ENCODE measurements at regions not wholly inside any gene's neighbourhood (a gene's known extent, or its start where the extent isn't known, plus 50 kb on each side); places are given as distances from the start of the nearest gene placed in this dataset.
A peak's percentile ranks its signal among the peaks of the same experiment; 100 is the strongest.

DNA sequence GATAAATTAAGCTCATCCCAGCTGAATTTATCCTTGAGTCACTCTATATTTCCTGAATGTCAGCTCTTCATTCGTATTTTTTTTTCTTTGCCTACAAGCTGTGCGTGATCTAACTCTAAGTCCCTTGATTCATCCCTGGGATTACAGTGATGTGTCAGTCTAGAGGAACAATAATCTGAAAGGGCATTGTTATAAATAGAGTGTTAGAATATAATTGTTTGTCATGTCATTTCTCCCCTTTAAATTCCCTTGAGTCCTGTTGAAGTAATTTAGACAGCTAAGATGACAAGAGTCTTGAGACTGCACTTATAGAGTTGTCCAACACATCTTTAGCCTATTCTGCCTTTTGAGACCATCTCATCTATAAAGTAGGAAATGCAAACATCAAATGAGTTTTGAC is 621.8 kb downstream of the ZIC1 start (continued):
- TF ChIP-seq SRF (IDR thresholded peaks at IDR 0.05; ENCODE audit: low read depth in 2 of 2, low read length in 2 of 2) (no peak), KDM1A (IDR thresholded peaks at IDR 0.05; ENCODE audit: borderline replicate concordance) (no peak)

DNA sequence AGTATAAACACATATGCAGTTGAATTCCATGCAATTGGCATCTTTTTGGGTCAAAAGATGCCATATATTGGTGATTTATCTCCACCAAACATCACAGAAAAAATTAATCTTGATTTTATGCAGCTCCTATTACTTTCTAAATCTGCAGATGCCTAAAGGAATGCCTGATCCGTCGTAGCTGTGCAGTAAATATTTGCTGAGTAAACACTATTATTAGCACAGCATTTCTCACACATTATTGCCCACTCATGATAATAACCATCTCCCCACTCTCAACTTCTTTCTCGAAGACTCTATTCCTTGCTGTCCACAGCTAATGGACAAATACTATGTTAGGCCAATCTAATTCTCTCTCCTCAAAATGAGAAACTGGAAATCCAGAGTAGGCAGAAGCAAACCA is 625.2 kb downstream of the ZIC1 start:
- H3K4me2 ChIP-seq (ENCODE audit: control insufficient read depth, insufficient read depth): no peak overlapping the region
- 49% methylated on average over 3 of the region's 3 CpGs for WGBS (ENCODE audit: insufficient coverage, insufficient replicate concordance, low lambda C conversion rate, missing lambda C conversion rate)
- BruUV-seq (replicated peaks): no TSS peak
- ChIA-PET SMC1A (ENCODE audit: uncharacterized antibody, unreplicated experiment) (interaction anchor here (1.1 kb wide), 1 partner anchor 107 kb away, joined by 3 read pairs; no protein-coding TSS in a partner anchor), CTCF (interaction anchor here (0.6 kb wide), 1 partner anchor 238 kb away, joined by 3 read pairs; no protein-coding TSS in a partner anchor), RAD21 (ENCODE audit: unreplicated experiment) (no interaction called here), POLR2A (no interaction called here)
- in situ Hi-C loops (cut with MboI): no loop called here
- no peak for TF ChIP-seq KLF5 (IDR thresholded peaks at IDR 0.05; ENCODE audit: partially characterized antibody)
- H4K20me1 ChIP-seq (ENCODE audit: control insufficient read depth, insufficient read depth): no peaks in the 10 kb centered on the region
- H3K4me3 ChIP-seq: no peak overlapping the region
- H3K36me3 ChIP-seq (ENCODE audit: control insufficient read depth in 2 of 2, insufficient read depth in 2 of 2, low read length in 1 of 2): no peaks in the 10 kb centered on the region
- no peaks in the 10 kb centered on the region for H3K4me1 ChIP-seq (ENCODE audit: control insufficient read depth, insufficient read depth, low read length)
- DNase-seq (ENCODE audit: low read depth, low spot score): no peak
- no peaks in the 10 kb centered on the region for H3K27me3 ChIP-seq (replicated peaks in 1 of 2; ENCODE audit: control insufficient read depth in 2 of 2, insufficient read depth in 2 of 2, low read length in 1 of 2)
- H3K79me2 ChIP-seq (ENCODE audit: control insufficient read depth, insufficient read depth, low read length): no peaks in the 10 kb centered on the region
- ATAC-seq: no peak
- no peak overlapping the region for H2AFZ ChIP-seq (ENCODE audit: control insufficient read depth, low read depth, low read length)
- H3K9ac ChIP-seq (ENCODE audit: control insufficient read depth, insufficient read depth, low read length): no peak overlapping the region
- no peak for FAIRE-seq
- intact Hi-C loops (cut with micrococcal nuclease; ENCODE audit: unreplicated experiment): no loop called here
- H3K27ac ChIP-seq (ENCODE audit: control insufficient read depth, insufficient read depth): no peak overlapping the region
- H3K9me3 ChIP-seq (replicated peaks; ENCODE audit: control insufficient read depth, insufficient read depth, low read length): no peaks in the 10 kb centered on the region

GRCh38 chr3:148036331-148036876 is 627.2 kb downstream of the ZIC1 start:
- Histone ChIP-seq H3K27me3 (replicated peaks in 1 of 2; ENCODE audit: control insufficient read depth in 2 of 2, insufficient read depth in 2 of 2, low read length in 1 of 2) (no peaks in the 10 kb centered on the region), H3K4me3 (no peak overlapping the region), H3K4me2 (ENCODE audit: control insufficient read depth, insufficient read depth) (no peak overlapping the region), H4K20me1 (ENCODE audit: control insufficient read depth, insufficient read depth) (no peaks in the 10 kb centered on the region), H2AFZ (ENCODE audit: control insufficient read depth, low read depth, low read length) (no peak overlapping the region), H3K9me3 (replicated peaks; ENCODE audit: control insufficient read depth, insufficient read depth, low read length) (no peaks in the 10 kb centered on the region), H3K4me1 (ENCODE audit: control insufficient read depth, insufficient read depth, low read length) (no peaks in the 10 kb centered on the region), H3K36me3 (ENCODE audit: control insufficient read depth in 2 of 2, insufficient read depth in 2 of 2, low read length in 1 of 2) (no peaks in the 10 kb centered on the region), H3K9ac (ENCODE audit: control insufficient read depth, insufficient read depth, low read length) (no peak overlapping the region), H3K79me2 (ENCODE audit: control insufficient read depth, insufficient read depth, low read length) (no peaks in the 10 kb centered on the region), H3K27ac (ENCODE audit: control insufficient read depth, insufficient read depth) (no peak overlapping the region)
- BruUV-seq (replicated peaks): no TSS peak
- ATAC-seq: peak; percentile 48
- in situ Hi-C loops (cut with MboI) (no loop called here), intact Hi-C loops (cut with micrococcal nuclease; ENCODE audit: unreplicated experiment) (no loop called here)
- ChIA-PET RAD21 (ENCODE audit: unreplicated experiment) (no interaction called here), CTCF (interaction anchor here (0.6 kb wide), 1 partner anchor 37 kb away, joined by 3 read pairs; no protein-coding TSS in a partner anchor), POLR2A (no interaction called here), SMC1A (ENCODE audit: uncharacterized antibody, unreplicated experiment) (interaction anchor here (1.6 kb wide), 1 partner anchor 9 kb away, joined by 6 read pairs; no protein-coding TSS in a partner anchor)
- no peak for DNase-seq (ENCODE audit: low read depth, low spot score)
- 36% methylated on average over 5 of the region's 5 CpGs for WGBS (ENCODE audit: insufficient coverage, insufficient replicate concordance, low lambda C conversion rate, missing lambda C conversion rate)
- no peak for FAIRE-seq
- TF ChIP-seq USF2 (IDR thresholded peaks at IDR 0.05; ENCODE audit: borderline replicate concordance, low read depth, low read length) (no peak), NFXL1 (IDR thresholded peaks at IDR 0.05; ENCODE audit: borderline replicate concordance) (no peak), ZSCAN29 (IDR thresholded peaks at IDR 0.05) (no peak), MYC (IDR thresholded peaks at IDR 0.05; ENCODE audit: insufficient read depth, insufficient read length, insufficient replicate concordance, low read length, severe bottlenecking) (no peak), NRF1 (conservative IDR thresholded peaks at IDR 0.05; ENCODE audit: low read depth, low read length) (no peak)
